NCI-H1694 treated with DMSO at 0.1 percent for 48 hours (cell line): ENCODE measurements at regions not wholly inside any gene's neighbourhood (a gene's known extent, or its start where the extent isn't known, plus 50 kb on each side); places are given as distances from the start of the nearest gene placed in this dataset.
"Not testable (repeated sequence)": the region's sequence is repeated elsewhere in the genome, so short reads cannot be mapped to it uniquely, and the experiment has no call there.

Experiments used
- DNase-seq: peaks from one replicate; lab custom pipeline; 2025; lab: John Stamatoyannopoulos, UW

GRCh38 chr14:105969026-105969425, 442.6 kb downstream of the TMEM121 start:
- not testable (repeated sequence) for DNase-seq

GRCh38 chr14:105970821-105971220, 444.4 kb downstream of the TMEM121 start:
- peak; percentile 39 for DNase-seq

- DNase-seq = no peak
Measured at GRCh38 chr14:105971593-105972500, 445.5 kb downstream of the TMEM121 start.

GRCh38 chr14:105974902-105975301, 448.5 kb downstream of the TMEM121 start:
- peak; percentile 74 for DNase-seq

- peak; percentile 95 for DNase-seq
Measured at GRCh38 chr14:105978618-105979295, 452.4 kb downstream of the TMEM121 start.

- DNase-seq = peak; percentile 100
Measured at GRCh38 chr14:105979446-105979845, 453.1 kb downstream of the TMEM121 start.

- peak; percentile 100 for DNase-seq
Measured at GRCh38 chr14:105980224-105980623, 453.8 kb downstream of the TMEM121 start.

- DNase-seq = not testable (repeated sequence)
Measured at GRCh38 chr14:105981517-105982302, 455.3 kb downstream of the TMEM121 start.

- DNase-seq = no peak
Measured at GRCh38 chr14:105982664-105983063, 456.3 kb downstream of the TMEM121 start.

GRCh38 chr14:105986894-105987284, 460.5 kb downstream of the TMEM121 start:
- no peak for DNase-seq

GRCh38 chr14:105987563-105987962, 461.2 kb downstream of the TMEM121 start:
- DNase-seq = no peak

GRCh38 chr14:105989566-105990302, 463.4 kb downstream of the TMEM121 start:
- DNase-seq = no peak

- DNase-seq = not testable (repeated sequence)
Measured at GRCh38 chr14:105991677-105992076, 465.3 kb downstream of the TMEM121 start.

GRCh38 chr14:105993814-105994213, 467.4 kb downstream of the TMEM121 start:
- no peak for DNase-seq

- not testable (repeated sequence) for DNase-seq
Measured at GRCh38 chr14:105995011-105995710, 468.8 kb downstream of the TMEM121 start.

- DNase-seq = not testable (repeated sequence)
Measured at GRCh38 chr14:105998597-105998996, 472.2 kb downstream of the TMEM121 start.

- DNase-seq = peak; percentile 87
Measured at GRCh38 chr14:105999361-106000028, 473.1 kb downstream of the TMEM121 start.

GRCh38 chr14:106000029-106000511, 473.7 kb downstream of the TMEM121 start:
- DNase-seq = not testable (repeated sequence)

- not testable (repeated sequence) for DNase-seq
Measured at GRCh38 chr14:106001277-106001676, 474.9 kb downstream of the TMEM121 start.

GRCh38 chr14:106003351-106003750, 477.0 kb downstream of the TMEM121 start:
- no peak for DNase-seq
